H9 (cell line): ENCODE measurements at regions not wholly inside any gene's neighbourhood (a gene's known extent, or its start where the extent isn't known, plus 50 kb on each side); places are given as distances from the start of the nearest gene placed in this dataset.

Source experiments
- DNase-seq: peaks from one replicate; pipeline ENCODE4 v3.0.0-alpha.2; 2017
- H2AFZ ChIP-seq: one replicate; pipeline ENCODE4 v1.6.1; 2013; ENCODE audit warnings: mild to moderate bottlenecking, low read length, control low read depth, moderate library complexity
- H2AK5ac ChIP-seq: 2 replicates; pipeline ENCODE4 v1.6.1; 2013; ENCODE audit warnings: low read length, control low read depth, mixed read lengths; ENCODE audit not compliant: insufficient read length
- H2BK120ac ChIP-seq: one replicate; pipeline ENCODE4 v1.6.1; 2013; ENCODE audit warnings: low read depth, mild to moderate bottlenecking, low read length, control low read depth, inconsistent platforms; ENCODE audit not compliant: poor library complexity, severe bottlenecking
- H2BK12ac ChIP-seq: 2 replicates; pipeline ENCODE4 v1.6.1; 2013; ENCODE audit warnings: low read length, control low read depth, mixed read lengths, low read depth; ENCODE audit not compliant: insufficient read length
- H2BK15ac ChIP-seq: 2 replicates; pipeline ENCODE4 v1.6.1; 2013; ENCODE audit warnings: low read depth, low read length, control low read depth
- H2BK20ac ChIP-seq: one replicate; pipeline ENCODE4 v1.6.1; 2013; ENCODE audit warnings: low read depth, mild to moderate bottlenecking, low read length, control low read depth, inconsistent platforms; ENCODE audit not compliant: poor library complexity, severe bottlenecking
- H2BK5ac ChIP-seq: 2 replicates; pipeline ENCODE4 v1.6.1; 2013; ENCODE audit warnings: low read length, control low read depth, mixed read lengths; ENCODE audit not compliant: insufficient read length
- H3K14ac ChIP-seq: 2 replicates; pipeline ENCODE4 v1.6.1; 2013; ENCODE audit warnings: low read length, control low read depth; ENCODE audit not compliant: insufficient read depth
- H3K18ac ChIP-seq: 2 replicates; pipeline ENCODE4 v1.6.1; 2013; ENCODE audit warnings: low read depth, mild to moderate bottlenecking, mixed read lengths, low read length, control low read depth; ENCODE audit not compliant: insufficient read length
- H3K23ac ChIP-seq: 2 replicates; pipeline ENCODE4 v1.6.1; 2013; ENCODE audit warnings: low read length, control low read depth, mixed read lengths, low read depth; ENCODE audit not compliant: insufficient read length
- H3K23me2 ChIP-seq: 2 replicates; pipeline ENCODE4 v1.6.1; 2013; ENCODE audit warnings: low read depth, mild to moderate bottlenecking, mixed read lengths, low read length, control low read depth; ENCODE audit not compliant: insufficient read length, poor library complexity, severe bottlenecking
- H3K27ac ChIP-seq: 2 replicates; pipeline ENCODE4 v1.5.1; 2013; ENCODE audit warnings: low read length, control low read depth, mixed read lengths, low read depth; ENCODE audit not compliant: insufficient read length
- H3K27me3 ChIP-seq: 2 replicates; pipeline ENCODE4 v1.6.1; 2013; ENCODE audit warnings: low read length, control low read depth, inconsistent platforms; ENCODE audit not compliant: insufficient read depth
- H3K4ac ChIP-seq: 2 replicates; pipeline ENCODE4 v1.6.1; 2013; ENCODE audit warnings: low read depth, mild to moderate bottlenecking, control low read depth, inconsistent platforms, low read length, moderate library complexity
- H3K4me1 ChIP-seq: 2 replicates; pipeline ENCODE4 v1.6.1; 2013; ENCODE audit warnings: low read length, control low read depth, inconsistent platforms; ENCODE audit not compliant: insufficient read depth
- H3K4me2 ChIP-seq: 2 replicates; pipeline ENCODE4 v1.6.1; 2013; ENCODE audit warnings: low read length, control low read depth, mixed read lengths; ENCODE audit not compliant: insufficient read length, insufficient read depth
- H3K56ac ChIP-seq: 2 replicates; pipeline ENCODE4 v1.6.1; 2013; ENCODE audit warnings: low read depth, mild to moderate bottlenecking, mixed read lengths, low read length, control low read depth; ENCODE audit not compliant: insufficient read length
- H3K79me1 ChIP-seq: 2 replicates; pipeline ENCODE4 v1.6.1; 2013; ENCODE audit warnings: low read depth, mild to moderate bottlenecking, moderate library complexity, low read length, control low read depth, inconsistent platforms; ENCODE audit not compliant: insufficient read depth, poor library complexity, severe bottlenecking
- H3K79me2 ChIP-seq: 2 replicates; pipeline ENCODE4 v1.6.1; 2013; ENCODE audit warnings: low read length, control low read depth, inconsistent platforms; ENCODE audit not compliant: insufficient read depth
- H3K9ac ChIP-seq: 2 replicates; pipeline ENCODE4 v1.6.1; 2013; ENCODE audit warnings: low read length, control low read depth, mixed read lengths; ENCODE audit not compliant: insufficient read length; ENCODE audit errors: extremely low read depth
- H3K9me3 ChIP-seq: one replicate; pipeline ENCODE4 v1.6.1; 2013; ENCODE audit warnings: low read depth, low read length, inconsistent platforms; ENCODE audit not compliant: control insufficient read depth
- H3T11ph ChIP-seq: one replicate; pipeline ENCODE4 v1.6.1; 2013; ENCODE audit warnings: mild to moderate bottlenecking, low read length, control low read depth, inconsistent platforms
- H4K20me1 ChIP-seq: one replicate; pipeline ENCODE4 v1.6.1; 2013; ENCODE audit not compliant: control insufficient read depth, insufficient read length, insufficient read depth
- H4K5ac ChIP-seq: 2 replicates; pipeline ENCODE4 v1.6.1; 2013; ENCODE audit warnings: low read depth, mild to moderate bottlenecking, mixed read lengths, low read length, control low read depth; ENCODE audit not compliant: insufficient read length
- H4K8ac ChIP-seq: replicated peaks from 2 replicates; pipeline ENCODE4 v1.6.1; 2013; ENCODE audit warnings: low read length, control low read depth, mixed read lengths, low read depth; ENCODE audit not compliant: insufficient read length
- H4K91ac ChIP-seq: 2 replicates; pipeline ENCODE4 v1.6.1; 2013; ENCODE audit warnings: low read depth, mild to moderate bottlenecking, moderate library complexity, mixed read lengths, low read length, control low read depth; ENCODE audit not compliant: insufficient read length
- H3K27ac Mint-ChIP-seq, 3 experiments: 2 replicates in 2 of 3; 3 replicates in 1 of 3; pipeline ENCODE4 v1.8.0; 2020 to 2021; ENCODE audit warnings: mixed read lengths in 3 of 3, mild to moderate bottlenecking in 1 of 3, moderate library complexity in 1 of 3
- H3K27me3 Mint-ChIP-seq: 2 replicates; pipeline ENCODE4 v1.8.0; 2021; ENCODE audit warnings: low read depth, mild to moderate bottlenecking, moderate library complexity, mixed read lengths
- H3K36me3 Mint-ChIP-seq, 3 experiments: 2 replicates in 2 of 3; 3 replicates in 1 of 3; pipeline ENCODE4 v1.8.0; 2020 to 2021; ENCODE audit warnings: low read depth in 3 of 3, mixed read lengths in 3 of 3; ENCODE audit not compliant: insufficient read depth in 1 of 3
- H3K4me1 Mint-ChIP-seq, 2 experiments: 2 replicates each; pipeline ENCODE4 v1.8.0; 2020; ENCODE audit warnings: mixed read lengths in 2 of 2
- H3K4me3 Mint-ChIP-seq, 2 experiments: 2 replicates in 1 of 2; 3 replicates in 1 of 2; pipeline ENCODE4 v1.8.0; 2020 to 2021; ENCODE audit warnings: mild to moderate bottlenecking in 2 of 2, mixed read lengths in 2 of 2, moderate library complexity in 1 of 2
- H3K9me3 Mint-ChIP-seq, 2 experiments: 2 replicates in 1 of 2; 3 replicates in 1 of 2; pipeline ENCODE4 v1.8.0; 2020; ENCODE audit warnings: mild to moderate bottlenecking in 2 of 2, mixed read lengths in 2 of 2, moderate library complexity in 1 of 2
- CTCF ChIP-seq: fragments of 200-600 bp; sonication (generic); conservative IDR thresholded peaks from 3 replicates; pipeline ENCODE4 v1.8.0; 2021; ENCODE audit warnings: antibody characterized with exemption, mild to moderate bottlenecking
- WGBS: extraction: QIAGEN DNeasy Blood & Tissue Kit; methylation state at CpG from one replicate; pipeline ENCODE4 v1.1.7; 2013; ENCODE audit warnings: missing lambda C conversion rate, low lambda C conversion rate, mixed read lengths; ENCODE audit not compliant: insufficient read length; ENCODE audit errors: extremely low coverage; 5-methylcytosine and 5-hydroxymethylcytosine counted together

GRCh38 chr10:10927608-10928007 is 90.1 kb upstream of the CELF2 start:
- Histone ChIP-seq H4K5ac (no peak overlapping the region), H3K79me2 (no peaks in the 10 kb centered on the region), H4K8ac (no peak overlapping the region), H3K14ac (no peak overlapping the region), H2BK15ac (no peak overlapping the region), H2AK5ac (no peak overlapping the region), H4K91ac (no peak overlapping the region), H2BK20ac (no peak overlapping the region), H3T11ph (no peak overlapping the region), H3K27me3 (no peaks in the 10 kb centered on the region), H3K23ac (no peak overlapping the region), H2BK5ac (no peak overlapping the region), H3K4ac (no peak overlapping the region), H3K56ac (no peak overlapping the region), H3K27ac (no peak overlapping the region), H3K9ac (no peak overlapping the region), H3K23me2 (no peaks in the 10 kb centered on the region), H3K18ac (no peak overlapping the region), H4K20me1 (no peaks in the 10 kb centered on the region), H2AFZ (no peak overlapping the region), H3K9me3 (no peaks in the 10 kb centered on the region), H3K4me1 (no peaks in the 10 kb centered on the region), H3K4me2 (no peak overlapping the region), H3K79me1 (no peaks in the 10 kb centered on the region), H2BK12ac (no peak overlapping the region), H2BK120ac (no peak overlapping the region)
- no peak for DNase-seq
- H3K4me3 Mint-ChIP-seq: no peak overlapping the region
- no CpG with 5 or more reads among the region's 1 CpG for WGBS
- H3K4me1 Mint-ChIP-seq: no peaks in the 10 kb centered on the region
- TF ChIP-seq CTCF: no peak
- H3K36me3 Mint-ChIP-seq: no peaks in the 10 kb centered on the region
- H3K27ac Mint-ChIP-seq: no peak overlapping the region
- H3K9me3 Mint-ChIP-seq: no peaks in the 10 kb centered on the region
- no peaks in the 10 kb centered on the region; the same call in 1 of the 2 replicates for H3K27me3 Mint-ChIP-seq
